Right lobe of liver (tissue), 4 donors: ENCODE measurements at regions not wholly inside any gene's neighbourhood (a gene's known extent, or its start where the extent isn't known, plus 50 kb on each side); places are given as distances from the start of the nearest gene placed in this dataset.

Source experiments
- CTCF ChIP-seq, 4 donors: fragments of 200-600 bp in 3 of 4; fragments of 450-650 bp in 1 of 4; IDR thresholded peaks; one replicate each; pipeline versions ENCODE4 v1.5.1 to v1.8.0; 2016 to 2022; ENCODE audit warnings: antibody characterized with exemption in 4 of 4, mild to moderate bottlenecking in 2 of 4
- POLR2A ChIP-seq: fragments of 450-650 bp; IDR thresholded peaks from one replicate; pipeline ENCODE4 v1.6.1; 2017; ENCODE audit warnings: antibody characterized with exemption, mild to moderate bottlenecking
- donor health status: DM: no; HTN: no; CAD: no.
- donor health status: DM: no; HTN: no; CAD: no.
- donor health status: DM: no; HTN: yes; CAD: no.

- no peak for TF ChIP-seq CTCF (IDR thresholded peaks at IDR 0.05)
- TF ChIP-seq POLR2A, result no peak
These were observed 747.2 kb upstream of the PCDH20 start for GRCh38 chr13:62162860-62163259.
